Fibroblast of villous mesenchyme (primary cell): ENCODE measurements at regions not wholly inside any gene's neighbourhood (a gene's known extent, or its start where the extent isn't known, plus 50 kb on each side); places are given as distances from the start of the nearest gene placed in this dataset.
"Not testable (repeated sequence)": the region's sequence is repeated elsewhere in the genome, so short reads cannot be mapped to it uniquely, and the experiment has no call there.

ENCODE experiments used
- DNase-seq: peaks from one replicate; pipeline ENCODE4 v3.0.0-alpha.2; 2010; ENCODE audit warnings: low read depth
- H3K4me3 ChIP-seq: 2 replicates; pipeline ENCODE4 v1.5.1; 2011; ENCODE audit warnings: low read depth, mild to moderate bottlenecking, low read length
- CTCF ChIP-seq: IDR thresholded peaks from 2 replicates; pipeline ENCODE4 v1.5.1; 2012; ENCODE audit warnings: low read depth, mild to moderate bottlenecking, low read length; ENCODE audit not compliant: insufficient read depth

GRCh38 chr6:81366972-81367371, 385.5 kb downstream of the TENT5A start:
- DNase-seq: no peak

GRCh38 chr6:81362246-81362645, 390.2 kb downstream of the TENT5A start:
- no peak for TF ChIP-seq CTCF
- DNase-seq: peak; percentile 2

More at GRCh38 chr6:81366972-81367371, 385.5 kb downstream of the TENT5A start:
- no peak for TF ChIP-seq CTCF
- no peak overlapping the region for H3K4me3 ChIP-seq

GRCh38 chr6:81353262-81353661, 399.2 kb downstream of the TENT5A start:
- DNase-seq: no peak
- H3K4me3 ChIP-seq: no peak overlapping the region

More at GRCh38 chr6:81362246-81362645, 390.2 kb downstream of the TENT5A start:
- no peak overlapping the region for H3K4me3 ChIP-seq

GRCh38 chr6:81344026-81344425, 408.5 kb downstream of the TENT5A start:
- H3K4me3 ChIP-seq, DNase-seq: not testable (repeated sequence)

More at GRCh38 chr6:81353262-81353661, 399.2 kb downstream of the TENT5A start:
- no peak for TF ChIP-seq CTCF

GRCh38 chr6:81340946-81341345, 411.5 kb downstream of the TENT5A start:
- H3K4me3 ChIP-seq: no peak overlapping the region
- DNase-seq: no peak
- no peak for TF ChIP-seq CTCF

- DNase-seq: no peak
- no peak for TF ChIP-seq CTCF
- no peak overlapping the region for H3K4me3 ChIP-seq
Measured at GRCh38 chr6:81331526-81331925, 421.0 kb downstream of the TENT5A start.

- no peak for TF ChIP-seq CTCF
- H3K4me3 ChIP-seq: no peak overlapping the region
- no peak for DNase-seq
Measured at GRCh38 chr6:81328700-81329099, 423.8 kb downstream of the TENT5A start.
